HG02798 (cell line): ENCODE measurements at regions not wholly inside any gene's neighbourhood (a gene's known extent, or its start where the extent isn't known, plus 50 kb on each side); places are given as distances from the start of the nearest gene placed in this dataset.

Source experiments
- ATAC-seq: cut with Tn5 transposase; IDR thresholded peaks from one replicate; pipeline ENCODE4 v1.9.1; 2021; ENCODE audit warnings: mild to moderate bottlenecking; ENCODE audit not compliant: unreplicated experiment, poor library complexity

DNA sequence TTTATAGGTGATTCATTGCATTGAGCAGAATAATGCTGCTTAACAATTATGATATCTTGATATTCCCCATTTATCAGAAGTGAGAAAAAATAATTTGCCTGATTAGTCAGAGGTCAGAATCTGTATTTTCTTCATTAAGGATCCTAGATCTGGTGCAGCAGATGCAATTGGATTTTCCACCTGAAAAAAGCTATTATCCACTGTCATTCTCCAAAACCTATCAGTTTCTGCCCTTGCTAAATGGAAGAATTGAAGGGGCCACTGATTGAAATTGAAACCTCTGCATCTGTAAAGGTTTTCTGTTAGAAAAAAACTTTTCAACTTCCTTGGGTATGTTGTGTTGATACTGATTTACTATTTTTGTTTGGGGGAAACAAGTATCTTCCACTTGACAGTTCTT, 636.0 kb upstream of the NDST4 start:
- ATAC-seq: no peak

DNA sequence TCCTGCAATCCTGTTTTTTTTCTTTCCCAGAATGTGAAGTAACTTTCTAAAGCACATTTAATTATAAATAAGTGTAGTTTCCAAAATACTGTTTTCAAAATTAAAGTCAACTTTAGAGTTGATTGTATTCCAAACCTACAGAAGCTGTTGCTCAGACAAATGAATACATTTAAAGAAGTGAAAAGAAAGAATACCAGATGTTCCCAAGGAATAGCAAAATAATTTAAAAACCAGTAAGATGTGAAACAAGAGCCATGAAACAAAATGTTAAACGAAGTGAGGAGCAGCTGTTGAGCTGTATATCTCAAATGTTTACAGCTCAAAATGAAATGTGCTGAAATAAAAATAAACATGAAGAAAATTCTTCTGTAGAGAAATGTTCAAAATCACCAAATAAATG, 627.4 kb upstream of the NDST4 start:
- ATAC-seq: no peak

DNA sequence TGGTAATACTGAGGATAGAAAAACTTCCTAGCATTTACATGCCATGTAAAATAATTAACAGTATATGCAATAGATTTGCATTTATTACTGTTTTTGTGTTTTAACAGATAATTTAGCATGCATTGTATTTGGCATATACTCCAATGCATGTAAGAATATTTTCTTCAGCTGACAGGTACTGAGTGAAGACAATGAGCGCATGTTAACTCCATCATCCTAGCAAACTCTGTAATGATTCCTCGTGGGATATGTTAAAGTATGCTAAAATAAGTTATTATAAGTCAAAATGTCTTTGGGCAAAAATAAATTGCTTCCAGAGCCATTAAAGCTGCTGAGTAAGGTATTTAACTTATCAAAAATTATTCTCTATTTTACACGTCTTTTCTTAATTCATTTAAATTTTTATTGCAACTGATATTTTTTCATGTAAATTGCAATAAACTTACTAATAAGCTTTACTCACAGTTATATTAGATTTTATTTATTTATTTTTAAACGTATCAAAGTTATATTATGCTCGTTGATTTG, 616.4 kb upstream of the NDST4 start:
- no peak for ATAC-seq

DNA sequence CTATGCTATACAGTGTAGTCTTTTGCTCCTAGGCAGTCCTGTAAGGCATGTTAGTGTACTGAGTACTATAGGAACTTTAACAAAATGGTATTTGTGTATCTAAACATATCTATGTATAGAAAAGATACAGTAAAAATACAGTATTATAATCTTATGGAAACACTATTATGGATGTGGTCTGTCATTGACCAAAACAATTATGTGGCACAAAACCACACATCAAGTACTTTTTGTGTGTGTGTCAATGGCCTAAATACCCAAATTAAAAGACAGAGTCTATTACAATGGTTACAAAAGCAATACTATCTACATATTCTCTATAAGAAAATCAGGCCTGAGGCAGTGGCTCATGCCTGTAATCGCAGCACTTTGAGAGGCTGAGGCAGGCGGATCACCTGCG, 610.2 kb upstream of the NDST4 start:
- no peak for ATAC-seq

DNA sequence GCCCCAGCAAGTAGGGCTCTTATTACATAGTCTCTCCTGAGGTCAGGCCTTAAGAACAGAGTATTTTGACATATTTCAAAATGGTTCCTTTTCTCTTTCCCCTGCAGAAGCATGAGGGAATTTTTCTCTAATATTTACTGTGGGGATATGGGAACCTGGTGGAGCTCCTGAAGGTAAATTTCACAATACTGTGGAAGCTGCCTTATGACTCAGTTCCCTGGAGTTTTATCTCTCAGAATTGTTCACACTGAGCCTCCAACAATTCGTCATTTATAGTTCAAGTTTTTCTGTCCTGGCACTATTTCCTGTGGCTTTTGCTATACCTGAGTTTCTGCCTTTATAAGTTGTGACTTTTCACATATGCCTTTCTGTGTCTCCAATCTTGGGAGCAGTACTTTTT, 607.2 kb upstream of the NDST4 start:
- no peak for ATAC-seq

DNA sequence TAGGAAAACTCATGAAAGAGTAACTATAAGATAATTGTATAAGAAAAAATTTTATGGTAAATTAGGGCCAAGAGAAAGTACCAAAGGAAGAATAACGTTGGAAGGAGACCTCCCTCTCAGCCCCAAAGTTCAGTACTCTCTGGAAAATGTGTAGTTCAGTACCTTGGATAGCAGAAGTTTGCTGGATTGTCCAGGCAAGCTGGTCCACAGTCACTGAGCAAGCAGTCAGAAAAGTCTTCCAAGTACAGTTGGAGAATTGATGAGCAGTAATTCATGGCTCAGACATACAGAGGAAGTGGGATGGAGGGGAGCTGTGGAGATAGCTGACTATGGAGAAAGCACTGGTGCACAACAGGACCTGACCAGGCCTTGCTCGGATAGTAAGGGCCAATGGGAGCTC, 598.2 kb upstream of the NDST4 start:
- no peak for ATAC-seq

DNA sequence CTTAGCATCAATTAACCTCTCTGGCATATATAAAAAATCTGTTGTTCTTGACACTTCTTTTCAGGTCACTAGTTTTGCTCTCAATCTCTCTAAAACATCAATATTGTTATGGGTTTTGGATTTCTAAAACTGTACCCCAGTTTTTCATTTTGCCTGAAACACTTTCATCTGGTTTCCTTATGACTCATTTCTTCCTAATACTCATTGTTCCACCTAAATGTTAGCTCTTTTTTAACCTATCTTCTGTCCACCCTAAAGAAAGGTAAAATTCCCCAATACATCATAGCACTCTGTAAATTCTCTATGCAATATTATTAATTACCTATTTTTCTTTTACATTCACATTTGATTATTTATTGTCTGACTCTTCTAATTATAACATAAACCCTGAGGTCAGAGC, 575.5 kb upstream of the NDST4 start:
- no peak for ATAC-seq

DNA sequence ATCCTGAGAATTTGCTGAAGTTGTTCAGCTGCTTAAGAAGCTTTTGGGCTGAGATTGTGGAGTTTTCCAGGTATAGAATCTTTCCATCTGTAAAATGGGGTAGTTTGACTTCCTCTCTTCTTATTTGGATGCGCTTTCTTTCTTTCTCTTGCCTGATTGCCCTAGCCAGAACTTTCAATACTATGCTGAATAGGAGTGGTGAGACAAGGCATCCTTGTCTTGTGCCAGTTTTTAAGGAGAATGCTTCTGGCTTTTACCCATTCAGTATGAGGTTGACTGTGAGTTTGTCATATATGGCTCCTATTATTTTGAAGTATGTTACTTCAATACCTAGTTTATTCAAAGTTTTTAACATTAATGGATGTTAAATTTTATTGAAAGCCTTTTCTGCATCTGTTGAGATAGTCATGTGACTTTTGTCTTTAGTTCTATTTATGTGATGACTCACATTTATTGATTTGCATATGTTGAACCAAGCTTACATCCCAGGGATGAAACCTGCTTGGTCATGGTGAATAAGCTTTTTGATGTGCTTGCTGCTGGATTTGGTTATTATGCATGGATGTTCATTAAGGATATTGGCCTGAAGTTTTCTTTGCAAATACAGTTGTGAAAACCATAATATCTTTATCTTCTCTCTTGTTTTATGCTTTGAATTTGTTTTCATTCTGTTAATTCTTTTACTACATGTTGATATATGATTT, 573.8 kb upstream of the NDST4 start:
- ATAC-seq: no peak

DNA sequence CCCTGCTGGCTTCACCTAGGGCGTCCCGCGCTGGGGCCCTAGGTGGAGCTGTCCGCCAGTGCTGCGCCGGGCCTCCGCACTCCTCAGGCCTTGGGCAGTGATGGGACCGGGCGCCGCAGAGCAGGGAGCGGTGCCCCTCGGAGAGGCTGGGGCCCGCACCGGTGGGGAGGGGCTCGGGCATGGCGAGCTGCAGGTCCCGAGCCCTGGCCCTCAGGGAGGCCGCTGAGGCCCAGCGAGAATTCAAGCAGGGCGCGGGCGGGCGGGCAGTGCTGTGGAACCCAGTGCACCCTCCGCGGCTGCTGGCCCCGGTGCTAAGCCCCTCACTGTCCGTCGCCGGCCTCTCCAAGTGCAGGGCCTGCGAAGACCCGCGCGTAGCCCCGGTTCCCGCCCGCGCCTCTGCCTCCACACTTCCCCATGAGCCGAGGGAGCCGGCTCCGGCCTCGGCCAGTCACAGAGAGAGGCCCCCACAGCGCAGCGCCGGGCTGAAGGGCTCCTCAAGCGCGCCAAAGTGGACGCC, 565.1 kb upstream of the NDST4 start:
- no peak for ATAC-seq

DNA sequence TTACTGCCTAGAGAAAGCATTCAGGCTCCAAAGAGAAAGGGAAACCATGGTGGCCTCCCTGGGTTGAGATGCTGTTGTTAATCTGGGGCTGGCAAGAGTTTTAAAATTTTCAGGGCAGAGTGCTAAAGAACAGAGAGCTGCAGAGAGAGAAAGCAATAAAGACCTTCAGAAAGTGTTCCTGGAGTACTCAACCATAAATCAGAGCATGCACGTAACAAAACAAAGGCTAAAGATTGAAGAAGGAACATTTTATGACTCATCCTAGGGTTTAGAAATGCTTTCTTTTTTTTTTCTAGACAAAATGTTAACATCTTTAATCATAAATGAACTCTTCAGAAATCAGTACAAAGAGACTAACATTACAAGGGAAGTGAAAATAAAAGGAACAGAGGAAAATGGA, 562.3 kb upstream of the NDST4 start:
- ATAC-seq: no peak

DNA sequence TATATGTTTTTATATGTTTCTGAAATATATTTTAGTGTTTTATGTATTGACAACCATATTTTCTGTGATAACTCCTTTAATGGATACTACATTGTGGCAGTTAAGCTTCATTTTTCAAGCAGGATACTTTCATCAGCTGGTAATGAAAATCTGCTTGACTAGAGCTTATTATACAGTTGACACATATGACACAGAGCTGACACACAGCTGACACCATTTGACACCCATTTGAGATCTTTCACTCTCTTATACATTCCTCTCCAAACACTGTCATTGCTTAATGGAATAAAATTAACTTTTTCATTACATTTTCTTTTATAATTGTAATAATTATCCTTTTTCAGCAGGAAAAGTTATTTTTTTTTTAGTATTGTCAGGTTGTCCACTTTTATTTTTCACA, 561.1 kb upstream of the NDST4 start:
- ATAC-seq: no peak

DNA sequence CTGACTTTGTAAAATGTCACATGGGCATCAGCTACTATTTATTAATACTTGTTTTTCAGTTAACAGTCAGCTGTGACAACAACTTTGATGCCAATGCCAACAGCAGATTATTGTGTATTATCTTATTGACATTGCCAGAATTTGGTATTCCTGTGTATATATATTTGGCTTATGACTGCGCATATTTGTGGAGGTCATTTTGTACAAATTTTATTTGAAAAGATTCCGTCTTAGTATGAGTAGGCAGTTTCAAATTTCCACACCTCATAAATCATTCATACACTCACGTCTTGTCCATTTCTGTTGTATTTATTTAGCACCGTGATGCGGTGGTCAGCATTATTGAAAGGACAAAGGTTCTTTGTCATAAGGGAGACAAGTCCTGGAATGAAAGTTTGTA, 558.2 kb upstream of the NDST4 start:
- no peak for ATAC-seq

DNA sequence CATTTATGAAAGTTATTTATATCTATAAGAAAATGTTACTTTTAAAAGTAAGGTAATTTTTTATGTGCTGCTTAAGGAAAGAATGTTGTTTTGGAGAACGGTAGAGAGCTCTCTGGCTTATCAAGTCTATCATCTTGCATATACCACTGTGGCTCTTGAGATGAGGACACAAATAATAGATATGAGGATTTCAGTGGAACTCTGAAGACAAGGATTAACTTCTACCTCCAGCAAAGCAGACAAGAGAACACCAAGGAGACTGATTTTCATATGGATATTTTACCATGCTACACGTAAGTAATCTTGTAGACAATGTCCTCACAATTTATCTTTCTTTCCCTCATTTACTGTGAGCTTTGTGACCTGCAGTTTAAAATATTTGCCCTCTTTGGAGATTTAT, 557.5 kb upstream of the NDST4 start:
- ATAC-seq: no peak

DNA sequence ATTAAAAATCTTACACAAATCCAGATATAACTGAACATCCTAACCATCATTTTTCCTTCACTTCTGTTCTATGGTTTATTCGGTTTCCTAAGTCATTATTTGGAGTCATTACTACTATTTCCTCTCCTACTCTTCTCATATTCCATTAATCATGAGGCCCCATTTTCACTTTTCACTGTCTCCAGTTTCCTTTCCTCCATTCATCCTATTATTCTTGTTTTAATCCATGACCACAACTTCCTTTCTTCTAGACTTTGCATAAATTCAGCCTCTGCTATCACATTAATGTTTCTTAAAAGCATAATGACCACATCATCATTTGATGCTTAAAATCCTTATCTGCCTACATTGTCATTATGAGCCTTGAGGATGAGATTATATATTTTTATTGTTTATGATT, 555.0 kb upstream of the NDST4 start:
- no peak for ATAC-seq

DNA sequence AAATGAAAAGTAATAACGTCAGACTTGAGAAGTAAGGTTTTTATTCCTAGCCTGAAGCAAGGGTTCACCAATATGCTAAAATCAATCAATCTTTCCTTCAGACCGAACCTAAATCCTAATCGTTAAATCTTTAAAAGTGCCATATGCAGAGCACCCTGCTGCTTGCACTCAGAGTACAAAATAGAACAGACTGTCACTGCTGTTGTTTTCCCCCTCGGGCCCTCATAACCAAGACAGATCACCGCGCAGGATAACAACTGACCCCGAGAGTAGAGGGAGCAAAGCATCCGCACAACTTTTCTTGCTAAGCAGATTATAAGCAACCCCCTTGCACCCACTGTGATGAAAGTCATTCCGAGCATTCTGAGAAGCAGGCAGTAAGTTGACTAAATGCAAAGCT, 550.9 kb upstream of the NDST4 start:
- ATAC-seq: no peak

DNA sequence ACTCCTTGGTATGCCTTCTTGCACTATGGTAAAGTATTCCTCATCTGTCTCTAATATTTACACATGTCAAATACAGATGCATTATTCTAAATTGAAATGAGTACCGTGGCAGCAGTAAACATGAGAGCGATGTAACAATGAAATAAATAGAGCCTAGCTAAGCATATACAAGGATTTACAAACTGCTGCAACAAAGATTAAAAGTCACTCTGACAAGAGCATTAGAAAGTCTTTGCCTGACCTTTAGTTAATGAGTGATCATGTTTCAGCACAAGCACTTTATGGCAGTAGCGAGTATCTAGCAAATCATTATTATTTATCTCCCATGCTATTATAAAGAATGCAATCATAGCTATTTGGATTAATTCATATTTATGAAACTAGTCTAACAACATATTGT, 547.0 kb upstream of the NDST4 start:
- ATAC-seq: no peak

DNA sequence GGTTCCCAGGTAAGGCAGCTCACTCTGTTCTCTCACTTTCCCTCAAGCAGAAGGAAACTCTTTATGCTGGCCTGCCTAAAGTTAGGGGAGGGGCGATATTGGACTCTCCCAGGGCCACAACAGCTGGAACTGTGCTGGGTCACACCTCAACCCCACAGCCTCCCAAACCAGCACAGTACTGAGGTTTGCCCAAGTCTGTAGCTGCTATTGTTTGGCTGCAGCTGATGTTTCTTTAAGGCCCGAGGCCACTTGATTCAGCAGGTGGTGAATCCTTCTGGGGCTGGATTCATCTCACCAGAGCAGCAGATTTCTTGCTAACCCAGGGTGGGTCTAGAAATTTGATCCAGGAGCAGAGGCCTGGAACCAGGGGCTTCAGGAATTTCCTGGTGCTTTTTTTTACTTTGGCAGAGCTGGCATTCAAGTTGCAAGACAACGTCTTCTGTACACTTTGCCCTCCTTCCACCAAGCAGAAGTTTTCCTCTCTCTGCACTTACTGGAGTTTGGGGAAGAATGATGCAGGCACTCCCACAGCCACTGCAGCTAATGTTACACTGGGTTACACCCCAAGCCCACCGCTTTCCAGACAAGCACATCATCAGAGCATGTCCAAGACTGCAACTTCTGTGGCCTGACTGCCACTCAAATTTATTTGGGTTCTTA, 544.7 kb upstream of the NDST4 start:
- no peak for ATAC-seq

DNA sequence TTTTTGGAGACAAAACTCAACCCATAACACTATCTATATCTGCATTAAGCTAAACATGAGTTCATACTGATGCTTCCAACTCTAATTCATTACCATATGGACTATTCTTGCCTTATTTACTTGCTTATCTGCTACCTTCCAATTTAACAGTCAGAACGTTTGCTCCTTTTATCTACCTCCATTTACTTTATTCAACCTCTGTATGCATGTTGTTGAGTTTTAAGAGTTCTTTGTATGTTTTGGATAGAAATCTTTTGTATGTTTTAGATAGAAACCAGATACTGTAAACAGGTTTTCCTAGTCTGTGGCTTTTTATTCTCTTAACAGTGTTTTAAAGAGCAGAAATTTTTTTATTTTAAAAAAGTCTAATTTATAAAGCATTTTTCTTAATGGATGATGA, 542.2 kb upstream of the NDST4 start:
- ATAC-seq: no peak

DNA sequence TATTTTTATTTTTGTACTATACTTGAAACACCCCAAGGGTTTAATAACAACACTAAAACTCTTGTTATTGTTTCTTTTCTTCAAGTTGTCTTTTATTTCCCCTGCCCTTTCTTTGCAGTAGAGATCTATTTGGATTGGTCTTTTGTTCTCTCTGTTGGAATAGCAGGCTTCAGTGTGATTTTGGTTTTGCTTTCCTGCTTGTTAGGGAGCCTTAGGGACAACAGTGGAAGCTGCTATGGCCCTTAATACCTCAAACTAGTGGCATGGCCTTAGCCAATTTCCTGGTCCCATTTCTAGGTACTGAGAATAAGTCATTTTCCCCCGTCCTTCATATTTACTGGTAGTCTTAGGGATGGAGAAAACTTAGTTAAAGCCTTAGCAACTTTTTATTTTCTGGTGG, 535.4 kb upstream of the NDST4 start:
- ATAC-seq: no peak

DNA sequence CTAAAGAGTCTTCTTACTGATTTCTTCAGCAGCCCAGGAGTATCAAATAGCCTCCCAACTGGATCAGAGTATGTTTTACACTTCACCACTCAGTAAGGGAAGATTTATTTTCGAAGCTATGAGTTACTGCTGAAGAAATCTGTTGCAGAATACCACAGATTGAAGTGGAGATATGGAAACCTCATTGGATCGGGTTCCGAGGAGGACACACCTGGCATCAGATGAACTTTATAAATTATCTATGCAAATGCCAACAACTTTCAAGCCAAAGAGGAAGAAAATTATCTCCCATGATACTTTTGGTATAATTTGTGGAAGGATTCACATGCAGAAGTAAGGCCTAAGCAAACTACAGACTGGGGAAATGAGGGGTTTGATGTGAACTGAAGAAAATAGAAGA, 515.9 kb upstream of the NDST4 start:
- no peak for ATAC-seq

DNA sequence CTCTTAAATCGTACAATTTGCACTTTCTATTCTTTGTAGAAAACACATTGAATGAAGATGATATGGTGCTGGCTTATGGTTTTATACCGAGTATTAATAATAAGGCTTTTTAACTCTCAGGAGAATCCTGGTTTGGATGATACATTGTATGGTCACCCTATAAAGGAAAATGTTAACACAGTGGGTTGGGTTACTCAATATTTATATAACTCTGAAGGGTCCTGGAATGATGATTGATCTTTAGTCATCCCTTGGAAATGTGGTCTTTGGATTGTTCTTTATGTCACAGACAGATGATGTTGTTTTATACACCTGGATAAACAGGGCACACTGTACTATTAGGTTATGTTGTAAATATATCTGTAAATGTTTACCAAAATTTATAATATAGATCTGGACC, 496.2 kb upstream of the NDST4 start:
- ATAC-seq: no peak

DNA sequence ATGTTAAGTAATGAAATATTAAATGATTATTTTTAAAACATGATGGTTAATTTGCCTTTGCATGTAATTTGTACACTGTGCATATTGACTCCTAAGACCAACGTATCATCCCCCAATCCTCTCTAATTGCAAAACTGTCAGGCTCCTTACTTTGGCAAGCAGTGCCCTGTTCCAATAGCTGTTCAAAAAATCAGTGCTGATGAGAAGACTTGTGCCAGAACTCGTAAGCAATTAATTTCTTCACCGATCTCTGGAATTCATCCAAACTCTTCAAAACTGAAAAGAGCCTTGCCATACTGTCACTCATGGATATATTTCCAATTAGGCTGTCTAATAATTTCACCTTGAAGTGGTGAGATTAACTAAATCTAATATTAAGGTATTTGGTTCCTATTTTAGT, 493.9 kb upstream of the NDST4 start:
- no peak for ATAC-seq
